GM12801 (cell line): ENCODE measurements at regions not wholly inside any gene's neighbourhood (a gene's known extent, or its start where the extent isn't known, plus 50 kb on each side); places are given as distances from the start of the nearest gene placed in this dataset.

Source experiments
- TF ChIP-seq, protein P1 (sequence below): IDR thresholded peaks from one replicate; pipeline ENCODE4 v1.5.1; 2011; ENCODE audit warnings: control low read depth; ENCODE audit not compliant: insufficient read length; ENCODE audit errors: extremely low read depth

DNA sequence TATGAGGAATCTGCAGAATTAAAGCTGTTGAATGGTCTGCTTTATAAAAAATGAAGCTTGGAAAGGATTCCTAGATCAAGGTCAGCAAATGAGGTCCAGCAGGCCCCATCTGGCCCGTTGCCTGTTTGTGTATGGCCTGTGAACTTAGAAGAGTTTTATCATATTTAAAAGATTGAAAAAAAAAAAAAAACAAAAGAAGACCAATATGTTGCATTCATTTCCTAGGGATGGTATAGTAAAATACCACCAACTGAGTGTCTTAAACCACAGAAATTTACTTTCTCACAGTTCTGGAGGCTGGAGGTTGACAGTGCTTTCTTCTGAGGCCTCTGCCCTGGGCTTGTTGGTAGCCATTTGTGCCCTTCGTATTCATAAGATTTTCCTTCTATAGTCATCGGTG lies 109.2 kb downstream of the PPP1R3A start:
- TF ChIP-seq, protein P1, sequence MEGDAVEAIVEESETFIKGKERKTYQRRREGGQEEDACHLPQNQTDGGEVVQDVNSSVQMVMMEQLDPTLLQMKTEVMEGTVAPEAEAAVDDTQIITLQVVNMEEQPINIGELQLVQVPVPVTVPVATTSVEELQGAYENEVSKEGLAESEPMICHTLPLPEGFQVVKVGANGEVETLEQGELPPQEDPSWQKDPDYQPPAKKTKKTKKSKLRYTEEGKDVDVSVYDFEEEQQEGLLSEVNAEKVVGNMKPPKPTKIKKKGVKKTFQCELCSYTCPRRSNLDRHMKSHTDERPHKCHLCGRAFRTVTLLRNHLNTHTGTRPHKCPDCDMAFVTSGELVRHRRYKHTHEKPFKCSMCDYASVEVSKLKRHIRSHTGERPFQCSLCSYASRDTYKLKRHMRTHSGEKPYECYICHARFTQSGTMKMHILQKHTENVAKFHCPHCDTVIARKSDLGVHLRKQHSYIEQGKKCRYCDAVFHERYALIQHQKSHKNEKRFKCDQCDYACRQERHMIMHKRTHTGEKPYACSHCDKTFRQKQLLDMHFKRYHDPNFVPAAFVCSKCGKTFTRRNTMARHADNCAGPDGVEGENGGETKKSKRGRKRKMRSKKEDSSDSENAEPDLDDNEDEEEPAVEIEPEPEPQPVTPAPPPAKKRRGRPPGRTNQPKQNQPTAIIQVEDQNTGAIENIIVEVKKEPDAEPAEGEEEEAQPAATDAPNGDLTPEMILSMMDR, result no peak

- TF ChIP-seq, protein P1, result no peak
These were observed 112.0 kb downstream of the PPP1R3A start for GRCh38 chr7:113806633-113807327.

- TF ChIP-seq, protein P1, result no peak
These were observed 112.8 kb downstream of the PPP1R3A start for GRCh38 chr7:113805976-113806375.

DNA sequence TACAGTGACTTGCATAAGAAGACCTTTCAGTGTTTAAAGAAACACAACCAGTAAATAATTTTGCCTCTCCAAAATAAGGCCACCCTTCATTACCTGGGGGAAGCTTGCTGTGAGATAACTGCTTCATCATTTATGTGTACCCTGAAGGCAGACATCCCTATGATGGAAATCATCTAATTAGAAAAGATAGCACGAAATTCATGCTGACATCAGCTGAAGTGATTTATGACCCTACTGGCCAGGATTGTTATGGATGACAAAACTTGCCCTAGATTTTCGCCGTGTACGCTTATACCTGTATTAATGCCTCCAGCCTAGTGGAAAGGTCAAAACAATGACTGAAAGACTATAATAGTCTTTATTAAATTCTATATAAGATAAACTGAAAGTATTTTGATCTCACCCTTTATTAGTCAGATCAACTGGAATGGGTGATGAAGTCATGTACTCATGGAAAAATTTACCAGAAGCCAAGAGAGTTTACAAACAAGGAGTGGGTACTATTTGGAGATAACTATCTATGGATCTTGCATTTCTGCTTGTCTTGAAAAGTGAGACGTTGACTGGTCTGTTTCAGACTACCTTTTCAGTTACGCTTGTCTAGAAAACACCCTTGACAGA lies 114.2 kb downstream of the PPP1R3A start:
- TF ChIP-seq, protein P1, result no peak

DNA sequence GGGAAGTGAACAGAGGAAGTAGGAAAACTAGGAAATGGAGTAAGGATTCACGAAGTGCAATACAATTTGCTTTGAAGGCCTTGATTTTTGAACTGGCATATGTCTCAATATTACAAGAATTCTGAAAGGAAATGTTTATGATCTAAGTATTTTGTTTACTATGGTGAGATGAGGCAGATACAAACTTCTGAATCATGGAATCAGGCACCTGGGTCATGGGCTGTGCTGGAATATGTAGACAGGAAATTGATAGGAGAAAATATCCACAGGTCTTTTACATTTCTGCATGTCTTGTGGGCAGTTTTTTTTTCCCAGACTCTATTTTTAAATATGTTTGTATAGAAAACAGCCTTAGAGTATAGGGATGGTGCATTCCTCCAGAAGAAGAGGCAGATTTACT lies 117.1 kb downstream of the PPP1R3A start:
- TF ChIP-seq, protein P1, result no peak

DNA sequence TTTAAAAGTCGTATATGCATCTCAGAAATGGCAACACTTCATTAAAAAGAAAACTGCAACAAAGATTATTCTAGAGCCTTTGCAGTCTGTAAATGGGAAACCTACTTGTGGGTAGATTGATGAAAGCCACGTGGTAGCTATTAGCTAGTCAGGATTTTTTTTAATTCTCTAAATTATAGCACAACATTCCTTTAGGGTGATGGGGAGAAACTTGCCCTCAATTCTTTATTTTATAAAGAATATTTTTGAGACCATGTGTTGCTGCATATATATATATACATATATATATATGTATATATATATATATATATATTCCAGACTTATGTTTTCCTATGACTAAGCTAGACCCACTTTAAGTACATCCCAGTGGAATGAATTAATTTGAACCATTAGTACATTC lies 118.0 kb downstream of the PPP1R3A start:
- TF ChIP-seq, protein P1, result no peak

- TF ChIP-seq, protein P1, result no peak
These were observed 118.9 kb downstream of the PPP1R3A start for GRCh38 chr7:113799896-113800295.
